HG03045 (cell line): ENCODE measurements at regions not wholly inside any gene's neighbourhood (a gene's known extent, or its start where the extent isn't known, plus 50 kb on each side); places are given as distances from the start of the nearest gene placed in this dataset.

Source experiments
- ATAC-seq: cut with Tn5 transposase; IDR thresholded peaks from one replicate; pipeline ENCODE4 v1.9.1; 2021; ENCODE audit warnings: mild to moderate bottlenecking, moderate library complexity; ENCODE audit not compliant: unreplicated experiment

- ATAC-seq, result no peak
Measured at GRCh38 chr5:124341066-124341858, 405.2 kb downstream of the ZNF608 start.

GRCh38 chr5:124337996-124338395, 408.4 kb downstream of the ZNF608 start:
- no peak for ATAC-seq

- no peak for ATAC-seq
Measured at GRCh38 chr5:124333298-124333979, 413.0 kb downstream of the ZNF608 start.

GRCh38 chr5:124332273-124332672, 414.2 kb downstream of the ZNF608 start:
- ATAC-seq, result no peak

- no peak for ATAC-seq
Measured at GRCh38 chr5:124330595-124331220, 415.7 kb downstream of the ZNF608 start.

- ATAC-seq, result no peak
Measured at GRCh38 chr5:124328201-124328600, 418.2 kb downstream of the ZNF608 start.

- ATAC-seq, result no peak
Measured at GRCh38 chr5:124318661-124319060, 427.8 kb downstream of the ZNF608 start.

- no peak for ATAC-seq
Measured at GRCh38 chr5:124317451-124317850, 429.0 kb downstream of the ZNF608 start.

- ATAC-seq, result no peak
Measured at GRCh38 chr5:124315741-124316415, 430.6 kb downstream of the ZNF608 start.

GRCh38 chr5:124310453-124310852, 436.0 kb downstream of the ZNF608 start:
- no peak for ATAC-seq

- no peak for ATAC-seq
Measured at GRCh38 chr5:124309241-124309980, 437.0 kb downstream of the ZNF608 start.

GRCh38 chr5:124303366-124303765, 443.1 kb downstream of the ZNF608 start:
- ATAC-seq, result no peak

- no peak for ATAC-seq
Measured at GRCh38 chr5:124302533-124302932, 443.9 kb downstream of the ZNF608 start.

- ATAC-seq, result no peak
Measured at GRCh38 chr5:124301850-124302249, 444.6 kb downstream of the ZNF608 start.

GRCh38 chr5:124300815-124301621, 445.4 kb downstream of the ZNF608 start:
- no peak for ATAC-seq

- ATAC-seq, result no peak
Measured at GRCh38 chr5:124297826-124298225, 448.6 kb downstream of the ZNF608 start.

GRCh38 chr5:124292322-124292855, 454.1 kb downstream of the ZNF608 start:
- ATAC-seq, result no peak

- ATAC-seq, result no peak
Measured at GRCh38 chr5:124289641-124290311, 456.7 kb downstream of the ZNF608 start.

- ATAC-seq, result no peak
Measured at GRCh38 chr5:124289130-124289529, 457.3 kb downstream of the ZNF608 start.
